OCI-LY1 (cell line): ENCODE measurements at regions not wholly inside any gene's neighbourhood (a gene's known extent, or its start where the extent isn't known, plus 50 kb on each side); places are given as distances from the start of the nearest gene placed in this dataset.
"Not testable (repeated sequence)": the region's sequence is repeated elsewhere in the genome, so short reads cannot be mapped to it uniquely, and the experiment has no call there.

Experiments
- CTCF ChIP-seq: fragments of 200-600 bp; sonication (generic), shearing (Covaris generic); IDR thresholded peaks from 2 replicates; pipeline ENCODE4 v1.5.1; 2017; ENCODE audit warnings: mild to moderate bottlenecking, antibody characterized with exemption, low read length, moderate library complexity, mixed read lengths
- EZH2 ChIP-seq: fragments of 200-600 bp; sonication (generic), shearing (Covaris generic); IDR thresholded peaks from 2 replicates; pipeline ENCODE4 v1.8.0; 2017; ENCODE audit warnings: borderline replicate concordance, mixed run types, mild to moderate bottlenecking, antibody characterized with exemption, low read length, moderate library complexity, mixed read lengths

GRCh38 chr2:43004126-43004865 is 211.9 kb upstream of the HAAO start:
- not testable (repeated sequence) for TF ChIP-seq CTCF, EZH2
